Neural crest cell (in vitro differentiated cells): ENCODE measurements at regions not wholly inside any gene's neighbourhood (a gene's known extent, or its start where the extent isn't known, plus 50 kb on each side); places are given as distances from the start of the nearest gene placed in this dataset.
A peak's percentile ranks its signal among the peaks of the same experiment; 100 is the strongest.
"Not testable (repeated sequence)": the region's sequence is repeated elsewhere in the genome, so short reads cannot be mapped to it uniquely, and the experiment has no call there.

Experiments
- DNase-seq: peaks from one replicate; pipeline ENCODE4 v3.0.0; 2021; ENCODE audit warnings: low read depth, mixed read lengths, low spot score
- H3K27ac Mint-ChIP-seq: one replicate; pipeline ENCODE4 v1.8.0; 2021; ENCODE audit warnings: mild to moderate bottlenecking, mixed read lengths; ENCODE audit not compliant: unreplicated experiment
- H3K27me3 Mint-ChIP-seq: 2 replicates; pipeline ENCODE4 v1.8.0; 2021; ENCODE audit warnings: low read depth, mild to moderate bottlenecking, mixed read lengths
- H3K36me3 Mint-ChIP-seq: 2 replicates; pipeline ENCODE4 v1.8.0; 2021; ENCODE audit warnings: low read depth, mild to moderate bottlenecking, mixed read lengths
- H3K4me1 Mint-ChIP-seq: 2 replicates; pipeline ENCODE4 v1.8.0; 2021; ENCODE audit warnings: mixed read lengths
- H3K4me3 Mint-ChIP-seq: one replicate; pipeline ENCODE4 v1.8.0; 2021; ENCODE audit warnings: mild to moderate bottlenecking, mixed read lengths
- H3K9me3 Mint-ChIP-seq: 2 replicates; pipeline ENCODE4 v1.8.0; 2021; ENCODE audit warnings: mixed read lengths
- TF ChIP-seq, protein P1 (sequence below): fragments of 200-600 bp; sonication (generic); conservative IDR thresholded peaks from 2 replicates; pipeline ENCODE4 v1.5.0; 2021; ENCODE audit warnings: antibody characterized with exemption, mild to moderate bottlenecking

DNA sequence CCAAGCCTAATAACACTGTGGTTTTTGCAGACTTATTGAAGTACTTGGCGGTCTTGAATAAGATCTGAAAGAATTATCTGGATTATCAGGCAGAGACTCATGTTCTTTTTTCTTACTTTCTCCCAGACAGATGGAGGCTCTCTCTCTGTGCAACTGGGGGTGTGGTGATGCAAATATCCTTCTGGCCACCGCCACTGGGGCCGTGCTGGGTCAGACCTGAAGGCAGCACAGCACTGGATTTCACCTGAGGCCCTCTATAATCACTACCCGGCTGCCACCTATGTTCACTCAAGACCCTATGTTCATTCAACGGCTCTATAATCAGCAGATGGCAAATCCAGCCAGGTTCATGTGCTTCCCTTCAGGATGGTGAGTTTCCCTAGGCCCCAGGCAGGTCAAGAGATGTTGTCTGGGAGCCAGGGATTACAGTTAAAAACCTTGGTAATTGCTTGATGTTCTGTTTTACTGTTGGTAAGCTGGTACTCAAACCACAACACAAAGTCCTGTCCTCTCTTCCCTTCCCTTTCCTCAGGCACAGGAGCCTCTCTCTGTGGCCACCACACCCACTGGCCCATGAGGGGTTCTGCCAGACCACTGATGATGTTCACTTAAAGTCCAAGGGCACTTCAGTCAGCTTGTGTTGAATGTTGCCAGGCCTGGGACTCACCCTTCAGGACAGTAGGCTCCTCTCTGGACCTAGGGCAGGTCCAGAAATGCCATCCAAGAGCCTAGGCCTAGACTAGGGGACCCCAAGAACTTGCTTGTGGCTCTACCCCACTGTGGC is 205.3 kb upstream of the GCFC2 start:
- TF ChIP-seq, protein P1, sequence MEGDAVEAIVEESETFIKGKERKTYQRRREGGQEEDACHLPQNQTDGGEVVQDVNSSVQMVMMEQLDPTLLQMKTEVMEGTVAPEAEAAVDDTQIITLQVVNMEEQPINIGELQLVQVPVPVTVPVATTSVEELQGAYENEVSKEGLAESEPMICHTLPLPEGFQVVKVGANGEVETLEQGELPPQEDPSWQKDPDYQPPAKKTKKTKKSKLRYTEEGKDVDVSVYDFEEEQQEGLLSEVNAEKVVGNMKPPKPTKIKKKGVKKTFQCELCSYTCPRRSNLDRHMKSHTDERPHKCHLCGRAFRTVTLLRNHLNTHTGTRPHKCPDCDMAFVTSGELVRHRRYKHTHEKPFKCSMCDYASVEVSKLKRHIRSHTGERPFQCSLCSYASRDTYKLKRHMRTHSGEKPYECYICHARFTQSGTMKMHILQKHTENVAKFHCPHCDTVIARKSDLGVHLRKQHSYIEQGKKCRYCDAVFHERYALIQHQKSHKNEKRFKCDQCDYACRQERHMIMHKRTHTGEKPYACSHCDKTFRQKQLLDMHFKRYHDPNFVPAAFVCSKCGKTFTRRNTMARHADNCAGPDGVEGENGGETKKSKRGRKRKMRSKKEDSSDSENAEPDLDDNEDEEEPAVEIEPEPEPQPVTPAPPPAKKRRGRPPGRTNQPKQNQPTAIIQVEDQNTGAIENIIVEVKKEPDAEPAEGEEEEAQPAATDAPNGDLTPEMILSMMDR: no peak
- Mint-ChIP-seq H3K4me3 (no peak overlapping the region), H3K4me1 (peaks cover 26% of the 10 kb centered on the region), H3K36me3 (peaks cover 24% of the 10 kb centered on the region), H3K27me3 (no peaks in the 10 kb centered on the region), H3K27ac (no peak overlapping the region), H3K9me3 (peaks cover 23% of the 10 kb centered on the region)
- DNase-seq: no peak

DNA sequence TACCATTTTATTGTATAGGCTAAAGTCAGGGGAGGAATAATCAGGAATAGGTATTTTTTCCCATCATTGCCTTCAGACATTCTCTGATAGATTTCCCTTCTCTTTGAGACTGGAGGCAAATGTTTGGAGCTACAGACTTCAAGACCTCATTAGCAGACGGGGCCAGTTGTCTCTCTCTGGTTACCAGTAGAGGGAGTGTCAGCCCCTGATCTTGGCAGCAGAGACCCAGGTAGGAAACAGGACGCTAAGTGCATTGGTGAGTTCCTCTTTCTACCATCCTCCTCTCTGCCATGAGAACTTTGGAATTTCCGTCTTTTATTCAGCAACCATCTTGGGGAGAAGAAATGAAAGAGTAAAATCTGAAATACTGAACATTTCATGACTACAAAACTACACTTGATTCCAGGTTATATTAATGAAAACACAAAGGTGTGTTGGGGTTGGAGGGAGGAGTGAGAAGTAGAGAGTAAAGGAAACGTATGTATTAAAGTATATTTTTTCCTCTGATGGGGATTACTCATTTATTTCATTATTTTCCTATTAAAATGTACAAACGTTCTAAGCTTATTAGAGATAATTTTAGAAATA is 186.2 kb upstream of the GCFC2 start:
- TF ChIP-seq, protein P1: peak; percentile 74
- peak; percentile 16 for DNase-seq
- H3K4me3 Mint-ChIP-seq: no peak overlapping the region
- no peak overlapping the region for H3K27ac Mint-ChIP-seq
- H3K4me1 Mint-ChIP-seq: peaks cover 9% of the 10 kb centered on the region
- peaks cover 8% of the 10 kb centered on the region for H3K9me3 Mint-ChIP-seq
- H3K27me3 Mint-ChIP-seq: no peaks in the 10 kb centered on the region
- no peaks in the 10 kb centered on the region for H3K36me3 Mint-ChIP-seq

GRCh38 chr2:75894170-75894569 is 183.5 kb upstream of the GCFC2 start:
- no peak for DNase-seq
- no peaks in the 10 kb centered on the region for H3K27me3 Mint-ChIP-seq
- H3K4me3 Mint-ChIP-seq: no peak overlapping the region
- H3K9me3 Mint-ChIP-seq: peaks cover 8% of the 10 kb centered on the region
- TF ChIP-seq, protein P1: no peak
- no peaks in the 10 kb centered on the region for H3K36me3 Mint-ChIP-seq
- H3K27ac Mint-ChIP-seq: no peak overlapping the region
- peaks cover 9% of the 10 kb centered on the region for H3K4me1 Mint-ChIP-seq

GRCh38 chr2:75892490-75892889 is 181.8 kb upstream of the GCFC2 start:
- DNase-seq: no peak
- H3K4me3 Mint-ChIP-seq: no peak overlapping the region
- H3K27me3 Mint-ChIP-seq: no peaks in the 10 kb centered on the region
- H3K27ac Mint-ChIP-seq: no peak overlapping the region
- H3K9me3 Mint-ChIP-seq: peaks cover 6% of the 10 kb centered on the region
- H3K4me1 Mint-ChIP-seq: peaks cover 8% of the 10 kb centered on the region
- TF ChIP-seq, protein P1: no peak
- H3K36me3 Mint-ChIP-seq: no peaks in the 10 kb centered on the region

GRCh38 chr2:75882530-75882929 is 171.8 kb upstream of the GCFC2 start:
- Mint-ChIP-seq H3K27me3 (no peaks in the 10 kb centered on the region), H3K4me3 (no peak overlapping the region), H3K4me1 (no peaks in the 10 kb centered on the region), H3K27ac (no peak overlapping the region), H3K9me3 (peaks cover 2% of the 10 kb centered on the region), H3K36me3 (no peaks in the 10 kb centered on the region)
- TF ChIP-seq, protein P1: no peak
- no peak for DNase-seq

DNA sequence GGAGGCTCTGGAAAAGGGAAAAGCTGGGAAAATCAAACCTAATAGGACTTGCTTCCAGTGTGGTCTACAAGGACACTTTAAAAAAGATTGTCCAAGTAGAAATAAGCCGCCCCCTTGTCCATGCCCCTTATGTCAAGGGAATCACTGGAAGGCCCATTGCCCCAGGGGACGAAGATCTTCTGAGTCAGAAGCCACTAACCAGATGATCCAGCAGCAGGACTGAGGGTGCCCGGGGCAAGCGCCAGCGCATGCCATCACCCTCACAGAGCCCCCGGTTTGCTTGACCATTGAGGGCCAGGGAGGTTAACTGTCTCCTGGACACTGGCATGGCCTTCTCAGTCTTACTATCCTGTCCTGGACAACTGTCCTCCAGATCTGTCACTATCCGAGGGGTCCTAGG is 164.9 kb upstream of the GCFC2 start:
- not testable (repeated sequence) for H3K4me3 Mint-ChIP-seq, H3K27ac Mint-ChIP-seq, H3K4me1 Mint-ChIP-seq, H3K27me3 Mint-ChIP-seq, H3K36me3 Mint-ChIP-seq, H3K9me3 Mint-ChIP-seq, DNase-seq

DNA sequence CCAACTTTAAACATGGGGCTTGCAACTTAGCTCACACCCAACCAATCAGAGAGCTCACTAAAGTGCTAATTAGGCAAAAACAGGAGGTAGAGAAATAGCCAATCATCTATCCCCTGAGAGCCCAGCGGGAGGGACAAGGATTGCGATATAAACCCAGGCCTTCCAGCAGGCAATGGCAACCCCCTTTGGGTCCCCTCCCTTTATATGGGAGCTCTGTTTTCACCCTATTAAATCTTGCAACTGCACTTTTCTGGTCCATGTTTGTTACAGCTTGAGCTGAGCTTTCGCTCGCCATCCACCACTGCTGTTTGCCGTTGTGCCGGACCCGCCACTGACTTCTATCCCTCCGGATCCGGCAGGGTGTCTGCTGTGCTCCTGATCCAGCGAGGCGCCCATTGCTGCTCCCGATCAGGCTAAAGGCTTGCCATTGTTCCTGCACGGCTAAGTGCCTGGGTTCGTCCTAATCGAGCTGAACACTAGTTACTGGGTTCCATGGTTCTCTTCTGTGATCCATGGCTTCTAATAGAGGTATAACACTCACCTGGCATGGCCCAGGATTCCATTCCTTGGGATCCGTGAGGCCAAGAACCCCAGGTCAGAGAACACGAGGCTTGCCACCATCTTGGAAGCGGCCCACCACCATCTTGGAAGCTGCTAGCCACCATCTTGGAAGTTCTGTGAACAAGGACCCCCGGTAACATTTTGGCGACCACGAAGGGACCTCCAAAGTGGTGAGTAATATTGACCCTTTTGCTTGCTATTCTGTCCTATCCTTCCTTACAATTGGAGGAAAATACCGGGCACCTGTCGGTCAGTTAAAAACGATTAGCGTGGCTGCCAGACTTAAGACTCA is 161.3 kb upstream of the GCFC2 start:
- DNase-seq, H3K36me3 Mint-ChIP-seq, H3K27ac Mint-ChIP-seq, H3K4me3 Mint-ChIP-seq, H3K4me1 Mint-ChIP-seq, H3K9me3 Mint-ChIP-seq, H3K27me3 Mint-ChIP-seq: not testable (repeated sequence)
